ENCODE measurements at regions not wholly inside any gene's neighbourhood (a gene's known extent, or its start where the extent isn't known, plus 50 kb on each side); places are given as distances from the start of the nearest gene placed in this dataset.
"Not testable (repeated sequence)": the region's sequence is repeated elsewhere in the genome, so short reads cannot be mapped to it uniquely, and the experiment has no call there.

GRCh38 chr6:60991427-60992028 is 1294.5 kb downstream of the KHDRBS2 start:
- 83% methylated on average over 1 of the region's 1 CpG for WGBS (ENCODE audit: insufficient coverage)
- Histone ChIP-seq H3K9me3 (replicated peaks; ENCODE audit: control insufficient read depth, low read depth, low read length) (peaks cover 13% of the 10 kb centered on the region), H3K4me3 (ENCODE audit: low read length) (no peak overlapping the region), H3K4me1 (ENCODE audit: control insufficient read depth, insufficient read depth, low read length) (no peaks in the 10 kb centered on the region), H3K27me3 (ENCODE audit: control insufficient read depth, insufficient read depth, low read length) (no peaks in the 10 kb centered on the region), H3K27ac (ENCODE audit: low read length) (no peak overlapping the region), H3K36me3 (ENCODE audit: control insufficient read depth, insufficient read depth, low read length) (no peaks in the 10 kb centered on the region)
- DNase-seq, result no peak

GRCh38 chr6:60952500-60952899 is 1333.5 kb downstream of the KHDRBS2 start:
- Histone ChIP-seq H3K36me3 (ENCODE audit: control insufficient read depth, insufficient read depth, low read length) (no peaks in the 10 kb centered on the region), H3K27me3 (ENCODE audit: control insufficient read depth, insufficient read depth, low read length) (no peaks in the 10 kb centered on the region)

GRCh38 chr6:60950221-60950923 is 1335.7 kb downstream of the KHDRBS2 start:
- H3K27ac ChIP-seq (ENCODE audit: low read length); H3K9me3 ChIP-seq (replicated peaks; ENCODE audit: control insufficient read depth, low read depth, low read length); H3K4me1 ChIP-seq (ENCODE audit: control insufficient read depth, insufficient read depth, low read length); H3K36me3 ChIP-seq (ENCODE audit: control insufficient read depth, insufficient read depth, low read length); H3K27me3 ChIP-seq (ENCODE audit: control insufficient read depth, insufficient read depth, low read length); DNase-seq; H3K4me3 ChIP-seq (ENCODE audit: low read length): not testable (repeated sequence)
- 25% methylated on average over 1 of the region's 5 CpGs for WGBS (ENCODE audit: insufficient coverage)

More at GRCh38 chr6:60952500-60952899, 1333.5 kb downstream of the KHDRBS2 start:
- DNase-seq, result no peak
- WGBS (ENCODE audit: insufficient coverage), result 69% methylated on average over 2 of the region's 3 CpGs
- no peak overlapping the region for H3K27ac ChIP-seq (ENCODE audit: low read length)
- no peaks in the 10 kb centered on the region for H3K4me1 ChIP-seq (ENCODE audit: control insufficient read depth, insufficient read depth, low read length)
- no peaks in the 10 kb centered on the region for H3K9me3 ChIP-seq (replicated peaks; ENCODE audit: control insufficient read depth, low read depth, low read length)
- H3K4me3 ChIP-seq (ENCODE audit: low read length), result no peak overlapping the region

- not testable (repeated sequence) for H3K27ac ChIP-seq (ENCODE audit: low read length); DNase-seq; H3K9me3 ChIP-seq (replicated peaks; ENCODE audit: control insufficient read depth, low read depth, low read length); H3K4me1 ChIP-seq (ENCODE audit: control insufficient read depth, insufficient read depth, low read length); H3K4me3 ChIP-seq (ENCODE audit: low read length); H3K27me3 ChIP-seq (ENCODE audit: control insufficient read depth, insufficient read depth, low read length); H3K36me3 ChIP-seq (ENCODE audit: control insufficient read depth, insufficient read depth, low read length)
- WGBS (ENCODE audit: insufficient coverage), result no CpG with 5 or more reads among the region's 2 CpGs
These were observed 1338.6 kb downstream of the KHDRBS2 start for GRCh38 chr6:60947416-60947815.

- not testable (repeated sequence) for H3K27ac ChIP-seq (ENCODE audit: low read length); DNase-seq; H3K4me1 ChIP-seq (ENCODE audit: control insufficient read depth, insufficient read depth, low read length); H3K9me3 ChIP-seq (replicated peaks; ENCODE audit: control insufficient read depth, low read depth, low read length); H3K27me3 ChIP-seq (ENCODE audit: control insufficient read depth, insufficient read depth, low read length); H3K4me3 ChIP-seq (ENCODE audit: low read length); H3K36me3 ChIP-seq (ENCODE audit: control insufficient read depth, insufficient read depth, low read length)
- 93% methylated on average over 24 of the region's 26 CpGs for WGBS (ENCODE audit: insufficient coverage)
These were observed 1341.2 kb downstream of the KHDRBS2 start for GRCh38 chr6:60944803-60945202.

- not testable (repeated sequence) for DNase-seq; H3K4me3 ChIP-seq (ENCODE audit: low read length); H3K4me1 ChIP-seq (ENCODE audit: control insufficient read depth, insufficient read depth, low read length); H3K27me3 ChIP-seq (ENCODE audit: control insufficient read depth, insufficient read depth, low read length); H3K36me3 ChIP-seq (ENCODE audit: control insufficient read depth, insufficient read depth, low read length); H3K9me3 ChIP-seq (replicated peaks; ENCODE audit: control insufficient read depth, low read depth, low read length); H3K27ac ChIP-seq (ENCODE audit: low read length)
- no CpG with 5 or more reads among the region's 1 CpG for WGBS (ENCODE audit: insufficient coverage)
These were observed 1350.1 kb downstream of the KHDRBS2 start for GRCh38 chr6:60935970-60936369.

- H3K27ac ChIP-seq (ENCODE audit: low read length); H3K4me1 ChIP-seq (ENCODE audit: control insufficient read depth, insufficient read depth, low read length); H3K4me3 ChIP-seq (ENCODE audit: low read length); H3K27me3 ChIP-seq (ENCODE audit: control insufficient read depth, insufficient read depth, low read length); H3K9me3 ChIP-seq (replicated peaks; ENCODE audit: control insufficient read depth, low read depth, low read length); DNase-seq; H3K36me3 ChIP-seq (ENCODE audit: control insufficient read depth, insufficient read depth, low read length): not testable (repeated sequence)
- WGBS (ENCODE audit: insufficient coverage), result no CpG with 5 or more reads among the region's 1 CpG
These were observed 1366.4 kb downstream of the KHDRBS2 start for GRCh38 chr6:60919652-60920051.

GRCh38 chr6:60903860-60904259 is 1382.2 kb downstream of the KHDRBS2 start:
- not testable (repeated sequence) for H3K4me1 ChIP-seq (ENCODE audit: control insufficient read depth, insufficient read depth, low read length); H3K36me3 ChIP-seq (ENCODE audit: control insufficient read depth, insufficient read depth, low read length); H3K9me3 ChIP-seq (replicated peaks; ENCODE audit: control insufficient read depth, low read depth, low read length); H3K4me3 ChIP-seq (ENCODE audit: low read length); H3K27me3 ChIP-seq (ENCODE audit: control insufficient read depth, insufficient read depth, low read length); H3K27ac ChIP-seq (ENCODE audit: low read length); DNase-seq
- WGBS (ENCODE audit: insufficient coverage), result no CpG with 5 or more reads among the region's 6 CpGs

- H3K27ac ChIP-seq (ENCODE audit: low read length); H3K36me3 ChIP-seq (ENCODE audit: control insufficient read depth, insufficient read depth, low read length): not testable (repeated sequence)
- no CpG with 5 or more reads among the region's 1 CpG for WGBS (ENCODE audit: insufficient coverage)
These were observed 1392.7 kb downstream of the KHDRBS2 start for GRCh38 chr6:60893374-60893773.

GRCh38 chr6:60891606-60892005 is 1394.4 kb downstream of the KHDRBS2 start:
- no CpG with 5 or more reads among the region's 1 CpG for WGBS (ENCODE audit: insufficient coverage)
- H3K36me3 ChIP-seq (ENCODE audit: control insufficient read depth, insufficient read depth, low read length), result no peaks in the 10 kb centered on the region

More at GRCh38 chr6:60893374-60893773, 1392.7 kb downstream of the KHDRBS2 start:
- H3K9me3 ChIP-seq (replicated peaks; ENCODE audit: control insufficient read depth, low read depth, low read length); H3K4me3 ChIP-seq (ENCODE audit: low read length); H3K4me1 ChIP-seq (ENCODE audit: control insufficient read depth, insufficient read depth, low read length); DNase-seq; H3K27me3 ChIP-seq (ENCODE audit: control insufficient read depth, insufficient read depth, low read length): not testable (repeated sequence)

More at GRCh38 chr6:60891606-60892005, 1394.4 kb downstream of the KHDRBS2 start:
- no peak overlapping the region for H3K4me3 ChIP-seq (ENCODE audit: low read length)
- H3K27ac ChIP-seq (ENCODE audit: low read length), result no peak overlapping the region
- DNase-seq, result no peak
- no peaks in the 10 kb centered on the region for H3K27me3 ChIP-seq (ENCODE audit: control insufficient read depth, insufficient read depth, low read length)
- no peaks in the 10 kb centered on the region for H3K4me1 ChIP-seq (ENCODE audit: control insufficient read depth, insufficient read depth, low read length)
- H3K9me3 ChIP-seq (replicated peaks; ENCODE audit: control insufficient read depth, low read depth, low read length), result no peaks in the 10 kb centered on the region

Measured in muscle of leg (tissue), 3 donors.